ENCODE measurements at regions not wholly inside any gene's neighbourhood (a gene's known extent, or its start where the extent isn't known, plus 50 kb on each side); places are given as distances from the start of the nearest gene placed in this dataset. TPM values are rescaled to one million over a fixed set of nuclear protein-coding genes. Genes with fewer than 3 reads are reported as not detected.

GRCh38 chr22:33109514-33110430, 51.6 kb upstream of the SYN3 start:
- DNase-seq, result no peak
- Histone ChIP-seq H3K9me3 (no peaks in the 10 kb centered on the region), H3K4me3 (no peak overlapping the region), H3K4me1 (ENCODE audit: insufficient read depth) (no peaks in the 10 kb centered on the region), H3K36me3 (no peaks in the 10 kb centered on the region), H3K27ac (no peak overlapping the region), H3K27me3 (no peaks in the 10 kb centered on the region)
- intact Hi-C loops (cut with DNase I), result no loop called here
- WGBS, 3 donors, result 23 to 41% (median 28%) methylated on average over 7 of the region's 7 CpGs
- TF ChIP-seq CTCF (IDR thresholded peaks at IDR 0.05), result no peak
- TF ChIP-seq EP300 (IDR thresholded peaks at IDR 0.05), result no peak
- TF ChIP-seq POLR2A (IDR thresholded peaks at IDR 0.05), result no peak

GRCh38 chr22:33108037-33108436, 49.9 kb upstream of the SYN3 start:
- 54 to 57% (median 55%) methylated on average over 5 of the region's 5 CpGs for WGBS, 3 donors
- DNase-seq, result no peak
- Histone ChIP-seq H3K27ac (no peak overlapping the region), H3K36me3 (no peaks in the 10 kb centered on the region), H3K4me3 (no peak overlapping the region), H3K4me1 (ENCODE audit: insufficient read depth) (no peaks in the 10 kb centered on the region), H3K9me3 (no peaks in the 10 kb centered on the region), H3K27me3 (no peaks in the 10 kb centered on the region)
- TF ChIP-seq CTCF (IDR thresholded peaks at IDR 0.05) (no peak), EP300 (IDR thresholded peaks at IDR 0.05) (no peak), POLR2A (IDR thresholded peaks at IDR 0.05) (no peak)
- intact Hi-C loops (cut with DNase I), result no loop called here

Small RNAs in the stretch of these regions (small RNA-seq; reads per million reads assigned to genes)
- not detected for gene Z82198.3

Data from ovary (tissue), 7 donors.